H1 (cell line): ENCODE measurements at regions not wholly inside any gene's neighbourhood (a gene's known extent, or its start where the extent isn't known, plus 50 kb on each side); places are given as distances from the start of the nearest gene placed in this dataset.

Source experiments
- CTCF ChIA-PET: fragments of 300-600 bp; sonication (Branson Sonifier 250); formaldehyde crosslinking; loops from one replicate; lab custom pipeline; 2021; ENCODE audit not compliant: partially characterized antibody; lab: Charles Lee
- POLR2A ChIA-PET: fragments of 300-600 bp; sonication (Branson Sonifier 250); formaldehyde crosslinking; loops from one replicate; lab custom pipeline; 2021; ENCODE audit warnings: inconsistent platforms; ENCODE audit not compliant: partially characterized antibody; lab: Charles Lee
- DNase-seq, 2 experiments: peaks; one replicate each; pipeline versions ENCODE4 v3.0.0 to v3.0.0-alpha.2; 2010 to 2022; ENCODE audit warnings: low spot score in 2 of 2, low read depth in 1 of 2, mixed read lengths in 1 of 2
- FAIRE-seq: peaks from 2 replicates; lab custom pipeline; 2011; peaks lifted over from hg19 to GRCh38; lab: Jason Lieb, UNC
- H2AFZ ChIP-seq: 2 replicates; pipeline ENCODE4 v1.8.1; 2012; ENCODE audit warnings: low read length, inconsistent platforms
- H2AK5ac ChIP-seq: 2 replicates; pipeline ENCODE4 v1.6.1; 2013; ENCODE audit warnings: low read depth, low read length
- H2BK120ac ChIP-seq: replicated peaks from 2 replicates; pipeline ENCODE3; 2013; ENCODE audit warnings: low read depth, low read length, inconsistent platforms
- H2BK12ac ChIP-seq: 2 replicates; pipeline ENCODE4 v1.6.1; 2013; ENCODE audit warnings: low read depth, low read length
- H2BK15ac ChIP-seq: 2 replicates; pipeline ENCODE4 v1.6.1; 2013; ENCODE audit warnings: low read length
- H2BK20ac ChIP-seq: 2 replicates; pipeline ENCODE4 v1.6.1; 2013; ENCODE audit warnings: low read length
- H2BK5ac ChIP-seq: 2 replicates; pipeline ENCODE4 v1.6.1; 2013; ENCODE audit warnings: low read depth, low read length
- H3K14ac ChIP-seq: 2 replicates; pipeline ENCODE4 v1.6.1; 2013; ENCODE audit warnings: inconsistent platforms; ENCODE audit not compliant: insufficient read length
- H3K18ac ChIP-seq: 2 replicates; pipeline ENCODE4 v1.6.1; 2013; ENCODE audit warnings: low read length; ENCODE audit errors: extremely low read depth
- H3K23ac ChIP-seq: 2 replicates; pipeline ENCODE4 v1.6.1; 2013; ENCODE audit warnings: inconsistent platforms; ENCODE audit not compliant: insufficient read length
- H3K23me2 ChIP-seq: 2 replicates; pipeline ENCODE4 v1.6.1; 2013; ENCODE audit warnings: low read depth, low read length
- H3K27ac ChIP-seq: 2 replicates; pipeline ENCODE4 v1.6.1; 2011; ENCODE audit warnings: low read depth, low read length, inconsistent platforms
- H3K27me3 ChIP-seq, 4 experiments: replicated peaks in 1 of 4; 1 replicate in 1 of 4; 2 replicates in 3 of 4; pipeline versions ENCODE4 v1.6.1 to v1.8.1; 2011 to 2013; ENCODE audit warnings: low read length in 3 of 4, mild to moderate bottlenecking in 3 of 4, inconsistent platforms in 2 of 4, mixed read lengths in 2 of 4, moderate library complexity in 1 of 4; ENCODE audit not compliant: control insufficient read depth in 3 of 4, insufficient read depth in 3 of 4; ENCODE audit errors: extremely low read depth in 1 of 4
- H3K36me3 ChIP-seq, 4 experiments: 2 replicates each; pipeline versions ENCODE4 v1.6.1 to v1.8.1; 2011 to 2013; ENCODE audit warnings: mild to moderate bottlenecking in 4 of 4, low read length in 3 of 4, moderate library complexity in 2 of 4, control low read depth in 1 of 4, inconsistent platforms in 1 of 4; ENCODE audit not compliant: insufficient read depth in 4 of 4, control insufficient read depth in 2 of 4
- H3K4ac ChIP-seq: replicated peaks from 2 replicates; pipeline ENCODE3; 2013; ENCODE audit warnings: low read length, low read depth, mixed read lengths, inconsistent platforms; ENCODE audit not compliant: insufficient read length
- H3K4me1 ChIP-seq, 4 experiments: replicated peaks in 1 of 4; 1 replicate in 1 of 4; 2 replicates in 3 of 4; pipeline versions ENCODE4 v1.6.1 to v1.8.1; 2011 to 2013; ENCODE audit warnings: low read length in 3 of 4, inconsistent platforms in 2 of 4, mixed read lengths in 1 of 4; ENCODE audit not compliant: insufficient read depth in 4 of 4, control insufficient read depth in 3 of 4
- H3K4me2 ChIP-seq, 2 experiments: 2 replicates each; pipeline versions ENCODE4 v1.6.1 to v1.8.1; 2011 to 2013; ENCODE audit warnings: low read depth in 2 of 2, low read length in 2 of 2, control low read depth in 1 of 2, inconsistent platforms in 1 of 2, mild to moderate bottlenecking in 1 of 2; ENCODE audit not compliant: insufficient read depth in 1 of 2
- H3K4me3 ChIP-seq, 4 experiments: fragments of 200-600, 300-600 bp in 1 of 4; sonication (generic), shearing (Covaris generic), sonication (Bioruptor Twin) in 1 of 4; 2 replicates each; pipeline versions ENCODE4 v1.5.1 to v1.8.1; 2011 to 2016; ENCODE audit warnings: low read length in 4 of 4, low read depth in 3 of 4, control low read depth in 2 of 4, inconsistent platforms in 2 of 4, mild to moderate bottlenecking in 2 of 4, mixed read lengths in 1 of 4, moderate library complexity in 1 of 4; ENCODE audit not compliant: insufficient read depth in 2 of 4; ENCODE audit errors: extremely low read depth in 1 of 4
- H3K56ac ChIP-seq: replicated peaks from 2 replicates; pipeline ENCODE3; 2013; ENCODE audit warnings: low read depth, mild to moderate bottlenecking, mixed read lengths, low read length, inconsistent platforms; ENCODE audit not compliant: insufficient read length
- H3K79me1 ChIP-seq: 2 replicates; pipeline ENCODE4 v1.6.1; 2013; ENCODE audit warnings: low read depth, low read length, control low read depth
- H3K79me2 ChIP-seq, 2 experiments: 2 replicates each; pipeline versions ENCODE4 v1.6.1 to v1.8.1; 2012 to 2013; ENCODE audit warnings: low read length in 2 of 2, mild to moderate bottlenecking in 2 of 2, inconsistent platforms in 1 of 2; ENCODE audit not compliant: insufficient read depth in 2 of 2, control insufficient read depth in 1 of 2
- H3K9ac ChIP-seq, 4 experiments: replicated peaks in 1 of 4; 1 replicate in 1 of 4; 2 replicates in 3 of 4; pipeline versions ENCODE4 v1.6.1 to v1.8.1; 2011 to 2013; ENCODE audit warnings: low read depth in 3 of 4, low read length in 3 of 4, control low read depth in 2 of 4, mild to moderate bottlenecking in 2 of 4, moderate library complexity in 2 of 4, inconsistent platforms in 1 of 4; ENCODE audit errors: extremely low read depth in 1 of 4
- H3K9me3 ChIP-seq, 2 experiments: 2 replicates each; pipeline versions ENCODE4 v1.6.1 to v1.8.1; 2012 to 2013; ENCODE audit warnings: mild to moderate bottlenecking in 2 of 2, moderate library complexity in 2 of 2, control low read depth in 1 of 2, inconsistent platforms in 1 of 2, low read depth in 1 of 2, low read length in 1 of 2, mixed read lengths in 1 of 2; ENCODE audit not compliant: insufficient read depth in 2 of 2
- H4K20me1 ChIP-seq, 2 experiments: replicated peaks in 1 of 2; 2 replicates each; pipeline versions ENCODE3 to v1.8.1; 2011 to 2013; ENCODE audit warnings: inconsistent platforms in 2 of 2, low read length in 2 of 2, mild to moderate bottlenecking in 1 of 2; ENCODE audit not compliant: insufficient read depth in 2 of 2, control insufficient read depth in 1 of 2
- H4K5ac ChIP-seq: 2 replicates; pipeline ENCODE4 v1.6.1; 2013; ENCODE audit warnings: low read length, low read depth, mixed read lengths, inconsistent platforms; ENCODE audit not compliant: insufficient read length
- H4K8ac ChIP-seq: 2 replicates; pipeline ENCODE4 v1.8.0; 2013; ENCODE audit warnings: mild to moderate bottlenecking, moderate library complexity, low read length, inconsistent platforms; ENCODE audit not compliant: insufficient read depth; ENCODE audit errors: extremely low read depth
- H4K91ac ChIP-seq: replicated peaks from 2 replicates; pipeline ENCODE3; 2013; ENCODE audit warnings: low read length, mixed read lengths, inconsistent platforms; ENCODE audit not compliant: insufficient read length
- CBX8 ChIP-seq: fragments of 300-800, 300-1000 bp; sonication (generic); IDR thresholded peaks from 2 replicates; pipeline ENCODE4 v1.7.1; 2016; ENCODE audit warnings: low read depth, low read length, borderline replicate concordance
- HDAC2 ChIP-seq, 2 experiments: fragments of 300-600 bp in 1 of 2; sonication (generic) in 1 of 2; IDR thresholded peaks; 2 replicates each; pipeline ENCODE4 v1.6.1; 2011 to 2012; ENCODE audit warnings: low read depth in 2 of 2, low read length in 2 of 2, mild to moderate bottlenecking in 2 of 2, moderate library complexity in 2 of 2, borderline replicate concordance in 1 of 2, inconsistent platforms in 1 of 2
- KDM1A ChIP-seq: fragments of 200-600, 300-600 bp; sonication (generic); IDR thresholded peaks from 2 replicates; pipeline ENCODE4 v1.7.1; 2016; ENCODE audit warnings: mild to moderate bottlenecking, low read length, borderline replicate concordance
- KDM4A ChIP-seq: IDR thresholded peaks from one replicate; pipeline ENCODE4 v1.7.1; 2012; ENCODE audit warnings: low read depth, mild to moderate bottlenecking, moderate library complexity, low read length, inconsistent platforms; ENCODE audit not compliant: severe bottlenecking
- MAFK ChIP-seq: IDR thresholded peaks from 2 replicates; pipeline ENCODE4 v1.6.1; 2012; ENCODE audit warnings: low read depth, mild to moderate bottlenecking, improper control_type of control experiment, low read length
- MAX ChIP-seq: IDR thresholded peaks from 2 replicates; pipeline ENCODE4 v1.6.1; 2012; ENCODE audit warnings: inconsistent platforms
- POU5F1 ChIP-seq: IDR thresholded peaks from 2 replicates; pipeline ENCODE4 v1.6.1; 2011; ENCODE audit warnings: low read depth, mild to moderate bottlenecking, low read length, moderate library complexity
- SP4 ChIP-seq: IDR thresholded peaks from 2 replicates; pipeline ENCODE4 v1.6.1; 2012; ENCODE audit warnings: low read length, inconsistent platforms
- TBP ChIP-seq: IDR thresholded peaks from 2 replicates; pipeline ENCODE4 v1.6.1; 2011; ENCODE audit warnings: low read depth, low read length, improper control_type of control experiment
- TCF12 ChIP-seq: IDR thresholded peaks from 2 replicates; pipeline ENCODE4 v1.6.1; 2011; ENCODE audit warnings: low read depth, mild to moderate bottlenecking, low read length
- WGBS, 2 experiments: shearing (Covaris generic) in 1 of 2; methylation state at CpG; one replicate each; pipeline versions ENCODE4 v1.1.6 to v1.1.7; 2013 to 2015; ENCODE audit warnings: low lambda C conversion rate in 2 of 2, mixed read lengths in 2 of 2, inconsistent platforms in 1 of 2, low coverage in 1 of 2, missing lambda C conversion rate in 1 of 2; ENCODE audit not compliant: insufficient replicate concordance in 2 of 2, insufficient coverage in 1 of 2, insufficient read length in 1 of 2; ENCODE audit errors: extremely low coverage in 1 of 2, missing lambda C conversion rate in 1 of 2; 5-methylcytosine and 5-hydroxymethylcytosine counted together

- Histone ChIP-seq H2BK20ac (no peak overlapping the region), H2AFZ (no peak overlapping the region), H3K14ac (no peak overlapping the region), H3K36me3 (no peaks in the 10 kb centered on the region), H3K4ac (no peak overlapping the region), H4K5ac (no peak overlapping the region), H3K18ac (no peak overlapping the region), H2BK12ac (no peak overlapping the region), H3K27me3 (no peaks in the 10 kb centered on the region), H3K79me1 (no peaks in the 10 kb centered on the region), H4K8ac (no peak overlapping the region), H2AK5ac (no peak overlapping the region), H3K9me3 (no peaks in the 10 kb centered on the region), H3K23ac (no peak overlapping the region), H3K79me2 (no peaks in the 10 kb centered on the region), H2BK120ac (no peak overlapping the region), H3K4me3 (no peak overlapping the region), H3K27ac (no peak overlapping the region), H2BK15ac (no peak overlapping the region), H3K4me2 (no peak overlapping the region), H3K4me1 (peaks cover 0 to 3% (median 1%) of the 10 kb centered on the region in 4 experiments; a peak in 3 of 7 replicates), H3K56ac (no peak overlapping the region), H2BK5ac (no peak overlapping the region), H4K20me1 (no peaks in the 10 kb centered on the region), H3K23me2 (no peaks in the 10 kb centered on the region), H3K9ac (no peak overlapping the region), H4K91ac (no peak overlapping the region)
- ChIA-PET CTCF (interaction anchor here (3.8 kb wide), 1 partner anchor 14 kb away, joined by 17 read pairs; no protein-coding TSS in a partner anchor), POLR2A (no interaction called here)
- no peak for DNase-seq
- TF ChIP-seq MAX (no peak), KDM1A (no peak), MAFK (no peak), TCF12 (no peak), POU5F1 (no peak), SP4 (no peak), HDAC2 (IDR thresholded peaks at IDR 0.05; ENCODE audit: borderline replicate concordance in 1 of 2, low read depth in 2 of 2, low read length in 2 of 2) (no peak), CBX8 (no peak), TBP (no peak), KDM4A (no peak)
- no peak for FAIRE-seq
- 89% methylated on average over 7 of the region's 7 CpGs; no CpG with 5 or more reads in 1 of the 2 experiments for WGBS, 2 experiments
Measured at GRCh38 chr1:239293350-239294110, 92.8 kb upstream of the CHRM3 start.
